AML-193 (cell line): ENCODE measurements at regions not wholly inside any gene's neighbourhood (a gene's known extent, or its start where the extent isn't known, plus 50 kb on each side); places are given as distances from the start of the nearest gene placed in this dataset.
"Not testable (repeated sequence)": the region's sequence is repeated elsewhere in the genome, so short reads cannot be mapped to it uniquely, and the experiment has no call there.

Source experiments
- DNase-seq, 2 experiments: peaks; one replicate each; lab custom pipeline; 2025; lab: John Stamatoyannopoulos, UW

DNA sequence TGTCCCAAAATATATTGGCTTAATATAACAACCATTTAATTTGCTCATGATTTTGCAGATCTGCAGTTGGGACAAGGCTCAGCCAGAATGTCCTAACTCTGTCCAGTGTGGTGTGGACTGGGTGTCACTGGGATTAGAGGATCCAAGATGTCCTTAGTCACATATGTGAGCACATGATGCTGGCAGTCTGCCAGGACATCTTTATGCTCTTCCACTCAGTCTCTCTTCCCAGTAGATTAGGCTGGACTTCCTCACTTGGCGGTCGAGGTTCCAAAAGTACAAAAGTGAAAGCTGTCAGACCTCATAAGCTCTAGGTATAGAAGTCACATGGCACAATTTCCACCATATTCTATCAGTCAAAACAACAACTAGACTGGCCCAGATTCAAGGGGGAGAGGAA lies 167.9 kb upstream of the NTF3 start:
- no peak for DNase-seq

DNA sequence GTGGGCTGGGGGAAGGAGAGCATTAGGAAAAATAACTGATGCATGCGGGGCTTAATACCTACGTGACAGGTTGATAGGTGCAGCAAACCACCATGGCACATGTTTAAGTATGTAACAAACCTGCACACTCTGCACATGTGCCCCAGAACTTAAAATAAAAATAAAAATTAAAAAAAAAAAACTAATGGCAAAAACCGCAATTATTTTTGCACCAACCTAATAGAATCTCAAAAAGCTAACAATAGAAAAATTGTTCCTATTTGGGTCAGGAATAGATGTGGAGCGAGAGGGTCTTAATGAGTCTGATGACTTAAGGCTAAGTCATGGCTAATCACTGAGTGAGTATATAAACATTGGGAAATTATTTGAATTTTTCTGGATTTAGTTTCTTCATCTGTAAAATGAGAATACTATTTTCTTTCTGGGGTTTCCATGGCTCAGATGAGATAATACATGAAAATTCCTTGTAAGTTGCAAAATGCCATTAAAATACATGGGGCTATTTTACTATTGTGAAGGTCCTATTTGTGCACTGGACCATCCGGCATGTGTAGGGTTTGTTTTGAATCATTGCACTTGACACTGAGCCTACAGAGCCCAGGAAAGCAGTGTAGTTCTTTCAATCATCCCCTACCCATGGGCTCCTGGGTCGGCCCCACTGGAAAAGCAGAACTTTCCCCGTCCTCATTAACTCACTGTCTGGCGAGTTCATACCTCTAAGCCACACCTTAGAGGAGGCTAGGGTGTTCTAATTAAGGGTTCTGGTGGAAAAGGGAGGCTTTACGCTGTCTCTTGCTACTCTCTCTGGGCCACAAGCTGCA lies 164.1 kb upstream of the NTF3 start:
- no peak for DNase-seq

DNA sequence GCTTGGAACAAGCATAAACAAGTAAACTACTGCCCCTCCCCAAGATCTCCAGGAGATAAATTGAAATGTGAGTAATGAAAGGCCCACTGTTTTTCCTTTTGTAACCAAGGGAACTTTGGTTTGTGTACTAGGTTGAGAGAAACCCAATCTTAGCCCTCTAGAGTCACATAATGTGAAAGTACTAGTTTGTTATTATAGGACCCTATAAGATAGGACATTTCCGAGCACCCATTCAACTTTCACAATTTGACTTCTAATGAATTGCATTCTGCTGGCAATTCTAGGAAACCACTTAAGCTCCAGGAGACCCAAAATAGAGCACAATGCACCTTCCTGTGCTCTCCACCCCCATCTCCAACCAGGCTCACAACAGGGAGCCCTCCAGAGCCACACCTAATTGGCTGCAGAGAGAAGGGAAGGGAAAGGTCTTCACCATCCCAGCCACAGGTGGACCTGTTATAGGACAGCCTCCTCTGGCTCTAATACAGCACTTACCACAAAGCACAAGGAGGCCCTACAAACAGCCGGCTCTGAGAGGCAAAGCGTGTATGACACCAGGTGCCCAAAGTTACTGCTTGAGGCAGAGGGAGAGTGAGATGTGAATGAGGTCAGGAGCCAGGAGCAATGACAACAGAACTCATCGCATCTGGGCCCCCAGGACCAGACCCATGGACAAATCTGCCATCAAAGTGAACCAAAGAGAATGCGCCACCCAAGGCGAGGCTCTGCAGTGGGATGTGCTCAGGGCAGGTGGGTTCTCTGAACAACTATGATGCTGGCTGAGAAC lies 163.3 kb upstream of the NTF3 start:
- no peak for DNase-seq

DNA sequence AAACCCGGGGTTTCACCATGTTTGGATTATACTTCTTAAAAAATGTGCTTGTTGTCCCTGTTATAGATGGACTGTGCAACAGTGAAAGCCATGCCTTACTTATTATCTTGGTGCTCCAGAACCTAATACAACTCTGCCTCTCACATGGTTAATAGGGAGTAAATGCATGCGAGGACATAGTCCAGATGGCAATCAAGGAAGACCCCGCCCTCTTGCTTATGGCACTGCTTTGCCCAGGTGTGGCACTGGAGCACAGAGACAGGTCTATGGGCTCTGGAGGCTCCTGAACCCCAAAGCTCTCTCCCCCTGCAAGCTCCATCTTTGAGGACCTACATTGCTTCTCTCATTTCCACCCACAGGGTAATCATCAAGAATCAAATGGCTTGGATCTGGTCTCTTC lies 162.1 kb upstream of the NTF3 start:
- no peak for DNase-seq

DNA sequence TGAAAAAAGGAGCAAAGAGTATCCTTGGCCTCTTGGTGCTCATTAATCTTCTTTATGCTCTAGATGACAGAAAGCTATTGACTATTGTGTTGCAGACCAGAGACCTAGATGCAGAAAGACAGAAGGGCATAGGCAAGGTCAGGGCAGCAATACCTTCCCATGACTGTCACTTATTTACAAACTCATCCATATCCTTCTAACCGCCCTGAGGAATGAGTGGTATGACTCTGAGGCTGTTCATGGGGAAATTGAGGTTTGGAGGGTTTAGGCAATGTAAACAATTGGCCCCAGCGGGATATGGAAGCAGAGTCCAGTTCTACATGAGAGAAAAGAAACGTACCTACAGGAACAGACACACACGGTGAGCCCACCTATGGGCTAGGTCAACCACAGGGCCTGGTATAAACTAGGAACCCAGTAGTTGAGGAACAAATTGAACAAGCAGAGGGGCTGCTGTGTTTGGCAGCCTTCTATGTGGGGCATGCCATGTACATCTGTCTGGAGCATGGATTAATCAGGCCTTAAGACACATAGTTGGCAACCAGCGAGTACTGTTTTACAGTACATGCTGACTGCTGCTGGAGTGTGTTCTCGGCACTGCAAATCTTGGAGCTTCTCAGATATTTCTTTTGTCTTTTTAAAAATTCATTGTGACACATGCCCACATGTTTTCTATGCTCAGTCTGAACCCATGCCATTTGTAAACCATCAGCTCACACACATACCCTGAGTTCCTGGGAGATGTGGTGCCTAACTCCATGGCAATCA lies 159.7 kb upstream of the NTF3 start:
- DNase-seq, result no peak

DNA sequence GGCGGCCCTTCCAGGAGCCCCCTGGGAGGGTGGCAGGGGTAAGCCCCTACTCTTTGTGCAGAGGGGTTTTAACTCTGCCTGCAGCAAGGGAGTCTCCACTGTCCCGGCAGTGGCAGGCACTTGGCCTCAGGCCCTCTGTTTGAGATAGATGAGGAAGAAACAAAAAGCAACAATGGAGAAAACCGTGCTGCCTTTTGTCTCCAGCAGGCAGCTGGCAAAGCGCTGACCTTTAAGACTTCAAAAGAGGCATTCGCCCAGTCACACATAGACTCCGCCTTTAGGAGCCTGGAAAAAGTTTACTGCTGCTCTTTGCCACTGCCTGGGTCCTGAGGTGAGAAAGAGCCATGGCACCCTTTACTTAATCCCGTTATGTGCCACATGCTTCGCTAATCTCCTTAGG lies 158.2 kb upstream of the NTF3 start:
- DNase-seq, result no peak

DNA sequence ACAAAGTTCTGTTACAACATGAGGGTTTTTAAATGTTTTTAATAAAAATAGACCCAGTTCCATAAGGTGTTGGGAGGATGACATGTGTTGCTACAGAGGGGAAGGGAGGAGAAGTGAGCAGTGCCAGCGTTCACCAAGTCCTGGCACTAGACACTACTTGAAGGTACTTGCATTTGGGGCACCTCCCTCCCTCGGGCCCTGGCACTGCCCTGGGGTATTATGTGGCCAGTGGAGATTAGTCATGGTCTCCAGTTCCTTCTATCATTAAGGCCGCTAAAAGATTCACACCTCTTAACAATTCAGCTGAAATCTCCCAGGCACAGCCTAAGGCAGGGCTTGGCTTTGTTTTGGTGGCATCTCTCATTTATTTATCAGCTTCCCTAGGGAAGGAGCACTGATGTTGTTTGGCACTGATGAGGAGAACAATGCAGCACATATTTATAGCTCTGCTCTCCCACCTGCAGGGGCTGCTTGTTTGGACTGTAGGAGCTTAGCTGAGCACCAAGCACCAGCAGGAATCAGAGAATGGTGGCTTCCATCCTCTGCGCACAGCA lies 155.5 kb upstream of the NTF3 start:
- DNase-seq, result no peak

DNA sequence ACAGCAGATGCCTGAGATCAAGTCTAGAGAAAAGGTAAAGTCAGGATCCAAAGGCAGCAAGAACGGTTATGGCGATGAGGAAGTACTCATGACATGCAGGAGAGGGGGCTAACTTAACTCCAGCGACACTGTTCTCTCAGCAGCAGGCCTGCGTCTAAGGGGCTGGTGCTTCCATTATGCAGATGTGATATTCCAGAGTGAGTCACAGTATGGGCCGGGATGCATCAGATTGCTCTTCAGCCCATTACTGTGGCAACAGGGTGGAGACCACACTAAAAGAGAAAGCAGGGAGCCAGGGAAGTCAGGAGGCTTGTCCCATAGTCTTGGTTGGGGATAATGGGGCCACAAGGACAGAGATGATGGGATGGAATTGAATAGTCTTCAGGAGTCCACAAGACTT lies 151.8 kb upstream of the NTF3 start:
- no peak for DNase-seq

DNA sequence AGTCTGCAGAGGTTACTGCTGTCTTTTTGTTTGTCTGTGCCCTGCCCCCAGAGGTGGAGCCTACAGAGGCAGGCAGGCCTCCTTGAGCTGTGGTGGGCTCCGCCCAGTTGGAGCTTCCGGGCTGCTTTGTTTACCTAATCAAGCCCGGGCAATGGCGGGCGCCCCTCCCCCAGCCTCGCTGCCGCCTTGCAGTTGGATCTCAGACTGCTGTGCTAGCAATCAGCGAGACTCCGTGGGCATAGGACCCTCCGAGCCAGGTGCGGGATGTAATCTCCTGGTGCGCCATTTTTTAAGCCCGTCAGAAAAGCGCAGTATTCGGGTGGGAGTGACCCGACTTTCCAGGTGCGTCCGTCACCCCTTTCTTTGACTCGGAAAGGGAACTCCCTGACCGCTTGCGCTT lies 141.5 kb upstream of the NTF3 start:
- not testable (repeated sequence) for DNase-seq

DNA sequence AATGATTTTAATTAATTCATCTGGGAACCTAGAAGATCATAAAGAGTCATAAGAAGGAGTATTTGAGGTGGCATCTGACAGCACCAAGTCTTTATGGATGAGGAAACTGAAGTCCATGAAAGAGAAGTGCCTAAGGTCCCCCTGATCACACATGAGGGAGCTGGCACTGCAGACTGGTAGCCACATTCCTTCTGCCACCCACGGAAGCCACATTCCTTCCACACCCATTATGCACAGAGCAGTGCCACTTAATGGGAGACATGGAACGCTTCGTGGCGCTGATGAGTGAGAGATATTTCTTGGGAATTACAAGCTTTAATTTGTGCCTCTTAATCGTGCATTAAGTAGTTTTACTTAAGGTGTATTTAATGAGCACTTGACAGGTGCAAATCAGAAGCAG lies 139.3 kb upstream of the NTF3 start:
- no peak for DNase-seq

DNA sequence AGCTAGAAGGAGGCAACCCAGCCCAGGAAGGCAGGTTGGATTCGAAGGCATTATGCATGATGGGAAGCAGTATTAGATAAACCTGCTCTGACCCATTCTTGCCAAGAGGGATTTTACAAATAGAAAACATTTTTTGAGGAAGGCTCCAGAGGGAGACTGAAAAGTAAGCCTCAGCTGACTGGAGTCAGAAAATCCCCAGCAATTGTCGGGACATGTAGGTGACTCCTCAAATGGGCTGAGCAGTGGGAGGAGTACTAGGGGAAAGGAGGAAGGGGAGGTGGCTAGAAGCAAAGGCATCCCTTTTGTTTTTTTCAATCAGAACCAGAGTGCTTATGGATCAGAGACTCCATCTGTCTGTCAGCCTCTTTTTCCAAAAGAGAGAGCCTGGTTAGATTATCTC lies 138.1 kb upstream of the NTF3 start:
- no peak for DNase-seq

DNA sequence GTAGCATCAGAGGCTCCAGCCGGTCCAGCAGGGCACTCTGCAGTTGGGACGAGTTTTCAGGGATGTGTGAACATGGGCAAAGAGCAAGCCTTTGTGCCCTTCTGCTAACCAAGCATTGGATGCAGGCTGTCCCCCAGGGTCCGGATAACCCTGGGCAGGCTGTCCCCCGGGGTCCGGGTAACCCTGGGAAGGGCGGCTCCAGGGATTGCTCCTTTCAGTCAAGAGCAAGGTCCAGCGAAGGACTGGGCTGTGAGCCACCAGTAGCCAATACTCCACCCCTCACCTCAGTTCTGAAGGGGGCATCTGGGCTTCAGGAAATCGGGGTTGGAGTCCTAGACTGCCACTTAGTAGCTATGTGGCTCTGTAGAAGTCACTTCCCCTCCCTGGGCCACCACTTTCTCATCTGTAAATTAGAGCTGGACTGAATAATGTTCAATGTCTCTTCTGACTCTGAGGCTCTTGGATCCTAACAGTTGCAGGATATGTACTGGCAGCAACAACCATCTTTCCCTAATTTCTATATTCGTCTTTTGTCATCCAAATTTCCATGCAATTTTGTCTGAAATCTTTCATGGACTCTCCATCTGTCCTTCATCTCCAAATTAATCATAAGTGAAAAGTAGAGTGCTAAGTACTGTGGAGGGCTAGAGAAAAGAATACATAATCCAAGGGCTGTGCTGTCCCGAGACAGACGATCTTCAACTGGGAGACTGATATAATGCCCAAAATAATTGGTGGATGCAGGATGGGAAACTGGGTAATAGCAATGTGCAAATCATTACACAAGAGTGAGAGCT lies 137.4 kb upstream of the NTF3 start:
- no peak for DNase-seq

DNA sequence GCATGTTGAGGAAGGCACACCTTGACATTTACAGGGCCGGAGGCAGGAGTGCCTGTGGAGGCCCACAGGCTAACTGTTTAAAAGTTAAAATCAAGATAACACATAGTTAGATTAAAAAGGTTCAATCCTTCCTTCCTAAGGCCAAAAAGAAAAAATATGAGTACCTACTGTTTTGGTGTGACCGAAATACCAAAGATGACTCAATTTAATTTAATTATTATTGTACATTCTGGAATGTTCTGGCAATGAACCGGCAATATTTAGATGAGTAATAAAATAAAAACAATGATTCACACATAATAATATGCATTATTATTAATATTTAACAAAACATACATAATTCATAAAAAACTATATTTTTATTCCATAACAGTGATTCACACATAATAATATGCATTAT lies 136.8 kb upstream of the NTF3 start:
- DNase-seq, result no peak

DNA sequence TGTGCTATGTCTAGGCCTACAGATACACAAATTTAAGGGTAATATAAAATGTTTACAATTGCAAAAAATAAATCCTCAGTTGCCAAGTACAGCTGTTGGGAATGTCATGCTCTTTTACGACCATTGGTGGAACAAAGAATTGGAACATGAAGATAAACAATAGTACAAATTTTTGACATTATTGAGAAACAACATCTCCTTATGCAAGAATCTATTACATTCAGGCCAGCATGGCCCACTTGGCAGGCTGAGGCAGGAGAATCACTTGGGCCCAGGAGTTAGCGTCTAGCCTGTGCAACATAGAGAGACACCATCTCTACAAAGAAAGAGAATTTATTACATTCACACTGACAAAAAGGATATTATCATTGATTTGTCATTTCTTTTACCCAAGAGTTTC lies 135.9 kb upstream of the NTF3 start:
- no peak for DNase-seq

DNA sequence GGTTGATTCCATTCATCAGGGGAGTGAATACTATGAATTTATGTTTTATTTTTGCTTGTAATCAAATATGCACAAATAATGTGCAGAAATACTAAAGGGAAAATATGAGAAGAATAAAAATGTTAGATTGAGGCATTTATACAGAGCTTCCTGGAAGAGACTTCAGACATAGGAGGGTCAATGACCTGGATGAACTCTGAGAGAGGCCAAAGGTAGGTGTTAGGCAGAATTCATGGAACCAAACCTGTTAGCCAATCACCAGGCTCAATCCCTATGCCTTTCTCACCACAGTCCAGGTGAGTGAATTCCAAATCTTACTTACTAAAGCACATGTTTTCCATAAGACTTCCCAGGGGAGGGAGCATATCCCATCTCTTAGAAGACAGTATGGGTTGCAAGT lies 130.4 kb upstream of the NTF3 start:
- DNase-seq, result no peak

DNA sequence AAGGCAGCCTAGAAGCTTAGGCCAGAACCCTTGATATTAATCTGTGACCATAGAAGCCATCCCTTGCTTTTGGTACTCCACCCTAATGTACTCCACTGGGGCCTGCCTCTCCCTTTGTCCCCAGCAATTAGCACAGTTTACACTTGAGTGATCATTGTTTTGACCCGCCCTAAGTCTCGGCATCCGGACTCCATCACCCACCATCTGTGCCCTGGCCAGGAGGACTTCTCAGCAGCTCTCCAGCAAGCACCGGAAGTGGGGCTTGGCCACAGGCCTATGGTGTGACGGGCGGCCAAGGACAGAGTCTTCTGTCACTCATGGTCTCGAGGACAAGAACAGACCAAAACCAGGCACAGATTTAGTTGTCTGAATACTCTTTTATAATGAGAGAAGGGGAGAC lies 126.5 kb upstream of the NTF3 start:
- DNase-seq, result no peak

DNA sequence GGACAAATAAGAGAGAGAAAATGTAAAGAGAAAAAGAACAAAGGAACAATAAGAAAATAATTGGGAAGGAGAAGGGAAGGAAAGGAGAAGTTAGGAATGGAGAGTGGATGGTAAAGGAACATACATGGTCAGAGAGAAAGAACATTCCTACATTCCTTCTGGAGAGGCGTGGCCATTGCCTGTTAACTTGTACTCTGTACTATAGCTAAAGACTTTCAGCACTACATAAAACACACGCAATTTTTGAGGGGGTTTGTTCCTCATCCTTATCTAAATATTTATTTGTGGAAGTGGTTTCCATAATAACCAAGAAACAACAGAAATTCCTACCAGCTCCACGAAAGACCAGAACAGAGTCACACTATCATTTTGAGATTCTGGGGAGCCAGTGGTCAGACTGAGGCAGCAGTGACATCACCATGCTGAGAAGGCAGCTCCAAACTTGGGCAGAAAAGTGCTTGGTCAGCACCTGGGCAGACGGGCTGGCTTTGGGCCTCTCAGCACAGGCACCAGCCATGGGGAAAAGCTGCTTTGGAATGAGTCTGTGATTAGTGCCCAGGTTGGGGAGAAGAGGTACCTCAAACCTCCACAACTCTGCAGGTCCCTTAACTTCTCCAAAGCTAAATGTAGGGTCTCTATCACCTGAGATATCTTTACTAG lies 125.9 kb upstream of the NTF3 start:
- DNase-seq, result no peak

DNA sequence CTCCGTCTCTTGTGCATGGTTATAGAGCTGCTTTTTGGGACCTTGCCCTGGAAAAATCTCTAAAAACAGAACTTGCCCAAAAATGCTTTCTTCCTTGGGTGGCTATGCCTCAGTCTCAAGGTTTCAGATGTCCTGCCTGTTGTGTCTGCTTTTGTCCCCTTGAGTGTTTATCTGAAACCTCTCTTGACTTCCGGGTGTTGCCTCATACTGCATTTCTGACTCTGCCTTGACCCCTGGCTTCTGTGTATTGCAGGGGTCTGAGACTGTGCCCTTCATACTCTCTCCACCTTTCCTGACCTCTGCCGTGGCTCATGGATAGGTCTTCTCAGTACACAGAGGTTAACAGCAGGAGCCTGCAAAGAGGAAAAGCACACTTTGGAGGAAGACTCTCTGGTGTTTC lies 124.8 kb upstream of the NTF3 start:
- DNase-seq, result no peak

DNA sequence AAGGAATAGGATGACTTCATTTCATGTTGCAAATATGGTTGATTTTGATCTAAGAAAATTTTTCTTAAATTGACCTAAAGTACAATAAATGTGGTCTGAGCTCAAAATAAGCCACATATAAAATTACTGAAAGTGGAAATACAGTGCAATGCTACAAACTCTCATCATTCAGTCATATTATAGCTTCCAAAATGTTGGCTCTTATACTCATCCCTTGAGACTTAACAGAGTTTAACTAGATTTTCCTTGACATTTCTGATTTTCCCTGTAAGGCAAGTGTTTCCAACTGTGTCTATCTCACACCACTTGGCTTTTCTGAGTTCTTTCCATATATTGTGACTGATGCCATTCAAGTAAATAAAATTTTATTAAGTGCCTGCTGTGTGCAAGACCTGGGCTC lies 123.7 kb upstream of the NTF3 start:
- no peak for DNase-seq

DNA sequence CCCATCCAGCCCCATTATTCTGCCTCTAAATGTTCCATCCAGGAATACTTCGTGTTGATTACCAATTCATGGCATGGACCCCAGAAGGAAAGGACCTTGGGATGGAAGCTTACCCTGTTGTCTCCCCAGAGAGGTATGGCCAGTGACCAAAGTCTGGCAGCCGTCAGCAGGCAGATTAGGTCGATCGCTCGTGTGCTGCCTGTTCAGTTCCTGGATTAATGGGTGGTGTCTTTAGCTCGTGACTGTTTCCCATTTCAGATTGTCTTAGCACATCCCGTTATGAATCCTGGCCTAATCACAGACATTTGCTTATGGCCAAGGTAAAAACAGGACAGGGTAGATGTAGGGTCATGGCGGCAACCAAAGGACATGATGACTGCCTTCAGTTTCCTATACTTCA lies 122.9 kb upstream of the NTF3 start:
- DNase-seq, result no peak

DNA sequence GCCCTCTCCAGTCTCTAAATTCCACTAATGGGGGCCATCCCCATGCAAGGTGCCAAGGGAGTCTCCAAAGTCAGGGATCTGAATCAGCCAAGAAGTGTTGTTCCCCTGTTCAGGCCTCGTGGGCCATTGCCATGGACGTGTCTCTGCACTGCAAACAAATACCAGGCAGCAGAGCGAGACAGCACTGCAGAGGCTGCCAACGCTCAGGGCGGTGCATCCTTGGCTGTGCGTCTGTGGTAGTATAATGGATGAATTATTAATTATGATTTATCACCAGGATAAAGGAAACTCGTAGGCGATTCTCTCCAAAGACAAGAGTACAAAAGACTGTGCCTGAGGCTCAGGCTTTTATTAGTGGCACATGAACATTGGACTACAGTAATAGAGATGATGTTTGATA lies 122.3 kb upstream of the NTF3 start:
- no peak for DNase-seq
